HG03135 (cell line): ENCODE measurements at regions not wholly inside any gene's neighbourhood (a gene's known extent, or its start where the extent isn't known, plus 50 kb on each side); places are given as distances from the start of the nearest gene placed in this dataset.

ENCODE experiments used
- ATAC-seq: cut with Tn5 transposase; IDR thresholded peaks from one replicate; pipeline ENCODE4 v1.9.1; 2021; ENCODE audit warnings: mild to moderate bottlenecking, moderate library complexity; ENCODE audit not compliant: unreplicated experiment

- ATAC-seq = no peak
Observed at GRCh38 chr11:22497474-22497873, 128.1 kb downstream of the FANCF start.

GRCh38 chr11:22491555-22492225 lies 133.9 kb downstream of the FANCF start:
- ATAC-seq = no peak

DNA sequence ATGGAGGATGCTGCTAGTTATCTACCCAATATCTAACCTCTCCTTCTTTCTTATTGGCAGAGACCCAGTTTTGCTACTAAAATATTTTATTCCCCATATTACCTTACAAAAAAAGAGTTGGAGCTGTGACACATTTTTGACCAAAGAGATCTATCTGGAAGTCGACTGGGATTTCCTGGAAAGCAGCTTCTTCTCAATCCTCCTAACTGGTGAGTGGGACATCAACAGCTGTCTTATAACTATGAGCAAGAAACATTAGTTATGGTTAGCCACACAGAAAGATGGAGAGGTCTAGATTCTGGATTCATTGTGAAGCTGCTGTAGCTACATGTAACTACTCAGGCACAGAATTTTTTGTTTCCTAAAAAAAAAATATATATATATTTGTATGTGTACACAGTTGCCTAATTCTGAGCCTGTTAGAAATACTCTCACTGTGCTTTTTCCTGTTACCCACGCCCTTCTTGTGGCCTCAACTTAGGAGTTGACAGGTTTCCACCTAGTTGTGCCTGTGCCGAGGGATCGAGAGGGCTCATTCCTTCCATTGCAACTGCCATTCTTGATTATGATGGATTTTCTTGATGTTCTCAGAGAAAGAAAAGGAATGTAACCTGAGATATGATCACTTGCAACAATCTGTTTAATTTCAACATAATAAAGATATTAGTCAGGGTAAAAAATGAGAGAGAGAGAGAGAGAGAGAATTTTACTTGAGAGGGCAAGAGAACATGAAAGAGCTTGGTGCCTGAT lies 142.0 kb downstream of the SLC17A6 start:
- ATAC-seq = no peak

DNA sequence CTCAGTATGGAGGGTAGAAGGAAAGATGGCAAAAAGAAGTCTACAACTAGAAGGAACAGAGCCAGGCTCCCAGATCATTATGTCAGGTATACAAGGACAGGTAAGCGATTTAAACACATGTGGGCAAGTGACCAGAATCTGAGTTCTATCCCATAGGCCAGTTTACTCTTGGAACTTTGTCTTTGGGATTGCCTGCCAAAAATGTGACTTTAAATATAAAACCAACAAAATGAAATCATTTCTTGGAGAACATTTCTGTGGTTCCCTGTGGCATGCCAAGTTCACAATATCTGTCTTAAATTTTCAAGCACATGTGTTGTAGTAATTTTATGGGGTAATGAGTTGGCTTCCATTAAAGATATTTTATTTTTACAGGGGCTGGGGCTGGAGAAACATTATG lies 141.0 kb downstream of the SLC17A6 start:
- no peak for ATAC-seq

DNA sequence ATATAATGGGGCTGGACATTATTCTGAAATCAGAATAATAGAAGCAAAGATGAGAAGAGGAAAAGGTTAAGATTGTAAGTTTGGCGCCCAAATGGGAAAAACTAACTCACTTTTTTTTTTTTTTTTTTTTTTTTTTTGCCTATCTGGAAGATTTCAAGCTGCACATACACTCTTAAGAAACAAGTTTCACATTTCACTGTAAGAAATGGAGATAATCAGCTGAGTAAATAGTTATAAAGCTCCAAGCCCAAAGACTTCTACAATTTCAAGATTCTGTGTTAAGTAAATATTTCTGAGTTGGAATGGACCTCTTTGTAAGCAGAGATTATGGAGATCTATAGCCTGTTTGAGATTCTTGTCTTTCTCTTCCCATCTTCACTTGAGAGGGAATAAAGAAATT lies 140.0 kb downstream of the SLC17A6 start:
- ATAC-seq = no peak

GRCh38 chr11:22477312-22477711 lies 139.1 kb downstream of the SLC17A6 start:
- no peak for ATAC-seq

DNA sequence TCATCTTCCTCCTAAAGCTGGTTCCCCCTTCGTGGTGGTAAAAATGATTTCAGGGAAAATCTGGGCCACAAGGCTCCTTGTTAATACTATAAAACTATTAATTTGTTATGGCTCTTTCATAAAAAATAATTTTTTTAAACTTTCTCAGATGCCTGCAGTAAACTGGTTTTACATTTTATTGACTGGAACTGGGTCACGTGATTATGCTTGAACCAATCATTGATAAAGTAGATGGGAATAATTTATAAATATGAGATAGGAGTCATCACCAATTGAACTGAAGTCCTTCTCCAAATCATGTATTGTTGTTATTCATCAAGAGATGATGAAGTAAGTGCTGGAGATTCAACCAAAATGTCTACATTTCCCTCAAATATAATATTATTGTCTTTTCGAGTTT lies 138.4 kb downstream of the SLC17A6 start:
- ATAC-seq = no peak

- ATAC-seq = no peak
Observed at GRCh38 chr11:22474616-22475015, 136.4 kb downstream of the SLC17A6 start.

DNA sequence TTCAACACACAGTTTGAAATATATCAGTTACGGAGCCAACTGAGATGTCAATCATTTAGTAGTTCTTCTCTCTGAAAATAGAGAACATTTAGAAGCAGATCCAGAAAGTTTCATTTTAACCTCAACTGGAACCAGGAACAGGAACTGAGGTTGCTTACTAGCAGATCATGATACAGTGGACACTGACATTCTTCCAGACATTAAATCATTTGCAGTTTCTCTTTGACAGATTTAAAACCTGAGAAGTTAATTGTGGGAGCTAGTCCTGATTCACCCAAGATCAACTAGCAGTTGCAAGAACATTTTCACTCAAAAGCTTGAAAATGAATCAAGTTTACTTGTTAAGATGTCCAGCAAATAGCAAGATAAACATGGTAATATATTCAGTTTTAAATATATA lies 135.4 kb downstream of the SLC17A6 start:
- no peak for ATAC-seq

DNA sequence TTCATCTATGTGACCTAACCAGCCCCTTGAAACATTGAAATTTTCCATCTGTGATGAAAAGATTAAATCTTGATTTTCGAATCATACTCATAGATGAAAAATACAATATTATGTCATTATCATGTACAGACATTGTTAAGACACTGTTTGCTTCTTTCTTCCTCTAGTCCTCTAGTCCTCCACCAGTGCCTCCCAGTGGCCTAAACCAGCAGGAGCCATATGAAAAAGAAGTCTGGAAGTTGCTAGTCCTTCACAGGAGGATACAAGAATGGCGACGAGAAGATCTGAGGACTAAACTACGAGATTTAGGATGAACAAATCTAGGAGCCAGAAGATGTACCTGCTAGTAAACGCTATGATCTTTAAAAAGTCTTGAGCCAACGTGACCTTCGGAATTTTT lies 134.1 kb downstream of the SLC17A6 start:
- no peak for ATAC-seq

- ATAC-seq = no peak
Observed at GRCh38 chr11:22471385-22471784, 133.2 kb downstream of the SLC17A6 start.

DNA sequence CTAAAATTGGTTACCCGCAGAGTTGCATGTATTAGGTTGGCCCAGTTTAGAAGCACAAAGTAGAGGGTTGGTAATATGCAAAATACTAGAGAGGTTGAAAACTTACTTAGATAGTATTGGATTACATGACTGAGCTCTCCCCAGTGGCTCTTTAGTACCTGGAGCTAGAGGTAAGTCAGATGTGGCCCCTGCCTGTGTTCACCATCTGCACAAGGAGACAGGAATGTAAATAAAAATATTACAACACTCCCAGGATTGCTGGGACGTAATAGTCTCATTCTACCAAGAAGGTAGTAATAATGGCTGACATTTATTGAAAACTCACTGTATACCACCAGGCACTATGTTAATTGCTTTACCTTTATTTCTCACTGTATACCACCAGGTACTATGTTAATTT lies 129.6 kb downstream of the SLC17A6 start:
- ATAC-seq = no peak

GRCh38 chr11:22467248-22467647 lies 129.1 kb downstream of the SLC17A6 start:
- no peak for ATAC-seq

DNA sequence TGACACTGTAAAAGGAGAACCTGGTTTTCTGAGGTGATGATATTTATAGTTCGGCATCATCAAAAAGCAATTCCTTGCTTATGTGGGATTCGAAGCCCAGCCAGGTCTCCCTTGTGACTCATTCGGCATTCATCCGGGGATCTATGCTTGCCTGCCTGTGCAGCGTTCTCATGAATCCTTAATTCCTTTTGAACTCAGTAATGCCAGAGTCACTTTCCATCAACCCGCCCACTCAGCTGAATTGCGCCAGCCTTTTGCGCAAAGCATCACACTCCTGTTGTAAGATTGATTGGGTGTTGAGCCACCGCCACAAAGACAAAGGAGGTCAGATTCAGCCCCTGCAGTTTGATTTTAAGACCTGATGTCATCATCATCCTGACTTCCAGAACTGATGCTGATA lies 128.6 kb downstream of the SLC17A6 start:
- ATAC-seq = no peak

DNA sequence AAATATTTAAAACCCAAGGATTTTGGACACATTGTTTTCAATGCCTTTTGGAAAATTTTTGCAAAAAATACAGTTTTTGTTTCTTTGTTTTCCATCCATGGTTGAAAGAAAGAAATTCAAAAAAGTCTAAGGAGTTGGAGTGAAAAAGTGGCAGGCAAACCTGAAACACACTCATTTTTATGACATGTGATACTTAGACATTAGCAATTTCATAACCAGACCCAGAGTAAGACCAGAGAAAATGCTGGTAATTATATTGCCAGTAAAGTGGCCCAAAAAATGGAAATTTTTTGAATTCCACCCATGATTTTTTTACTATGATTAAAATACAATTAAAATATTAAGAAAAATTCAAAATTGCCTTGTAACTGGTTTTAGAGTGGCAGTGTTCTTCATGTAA lies 128.2 kb downstream of the SLC17A6 start:
- no peak for ATAC-seq

DNA sequence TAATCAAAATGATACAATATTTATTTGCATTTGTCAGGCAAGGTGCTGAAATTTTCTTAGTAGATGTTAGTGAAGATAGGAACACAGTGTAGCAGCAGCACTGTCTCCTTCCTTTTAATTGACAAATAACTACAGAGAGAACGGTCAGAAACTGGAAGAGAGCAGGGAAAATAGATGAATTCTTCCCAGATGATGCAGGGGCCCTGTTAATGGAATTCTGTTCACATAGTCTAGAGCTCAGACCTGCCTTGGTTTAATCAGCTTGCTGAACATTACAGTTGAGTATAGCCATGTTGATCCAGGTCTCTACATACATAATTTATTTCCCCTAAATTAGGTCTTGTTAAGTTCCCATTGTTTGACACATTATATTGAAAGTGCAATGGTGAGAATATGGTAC lies 127.4 kb downstream of the SLC17A6 start:
- no peak for ATAC-seq

- ATAC-seq = no peak
Observed at GRCh38 chr11:22461626-22462025, 123.4 kb downstream of the SLC17A6 start.

- ATAC-seq = no peak
Observed at GRCh38 chr11:22460181-22460580, 122.0 kb downstream of the SLC17A6 start.

DNA sequence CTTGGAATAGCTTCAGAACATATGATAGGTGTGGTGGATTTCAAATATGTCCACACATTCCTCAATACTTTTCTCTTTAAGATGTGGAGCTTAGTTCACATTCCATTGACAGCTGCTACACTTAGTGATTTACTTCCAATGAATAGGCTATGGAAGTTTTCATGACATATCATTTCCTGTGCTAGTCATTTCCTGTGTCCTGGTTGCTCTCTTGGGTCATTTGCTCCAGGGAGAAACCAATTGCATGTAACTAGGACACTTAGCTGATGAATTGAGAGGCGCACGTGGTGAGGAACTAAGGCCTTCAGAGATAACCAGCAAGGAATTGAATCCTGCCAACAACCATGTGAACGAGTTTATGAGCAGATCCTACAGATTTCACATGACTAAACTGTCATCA lies 120.9 kb downstream of the SLC17A6 start:
- no peak for ATAC-seq

DNA sequence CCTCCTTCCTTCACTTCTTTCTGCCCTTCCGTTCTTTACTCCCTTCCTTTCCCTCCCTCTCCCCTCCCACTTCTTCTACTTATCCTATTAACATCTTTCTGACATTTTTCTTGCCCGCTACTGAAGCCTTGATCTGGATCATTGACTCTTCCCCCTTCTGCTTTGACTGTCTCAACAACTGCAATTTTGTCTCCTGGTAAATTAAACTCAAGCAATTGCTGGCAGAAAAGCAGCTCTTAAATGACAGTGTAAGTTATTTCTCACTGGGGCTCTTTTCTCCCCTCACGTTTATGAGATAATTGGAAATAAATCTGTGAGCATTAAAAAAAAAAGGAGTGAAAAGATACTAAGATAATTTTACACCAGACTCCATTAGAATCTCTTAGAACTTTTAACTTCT lies 120.0 kb downstream of the SLC17A6 start:
- no peak for ATAC-seq

DNA sequence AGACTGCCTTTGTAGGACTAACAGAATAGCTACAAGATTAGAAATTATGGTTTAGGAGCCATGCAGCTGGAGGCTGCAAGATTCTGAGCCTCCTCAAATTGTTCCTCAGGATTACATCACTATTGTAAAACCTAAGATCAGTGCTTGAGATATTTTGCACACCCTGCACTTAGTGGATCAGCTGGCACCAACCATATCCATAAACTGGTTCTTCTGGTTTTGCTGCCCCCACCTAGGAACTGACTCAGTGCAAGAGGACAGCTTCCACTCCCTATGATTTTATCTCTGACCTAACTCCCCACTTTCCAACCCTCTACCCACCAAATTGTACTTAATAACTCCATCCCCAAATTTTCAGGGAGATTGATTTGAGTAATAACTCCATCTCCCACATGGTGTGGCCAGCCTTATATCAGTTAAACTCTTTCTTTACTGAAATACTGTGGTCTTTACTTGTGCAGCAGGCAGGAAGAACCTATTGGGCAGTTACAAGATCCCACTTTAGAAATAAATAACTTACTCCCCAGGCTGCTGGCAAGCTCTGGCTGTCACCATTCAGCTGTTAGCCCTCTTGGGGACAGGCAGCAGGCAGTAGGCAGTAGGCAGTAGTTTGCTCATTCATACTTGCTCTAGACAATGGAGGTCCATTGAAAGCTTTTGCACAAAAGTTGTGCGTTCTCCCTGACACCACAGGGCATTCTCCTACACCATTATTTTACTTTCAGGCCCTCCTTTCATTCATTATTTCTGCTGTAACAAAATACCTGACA lies 119.0 kb downstream of the SLC17A6 start:
- no peak for ATAC-seq
